Fibroblast of villous mesenchyme (primary cell): ENCODE measurements at regions not wholly inside any gene's neighbourhood (a gene's known extent, or its start where the extent isn't known, plus 50 kb on each side); places are given as distances from the start of the nearest gene placed in this dataset.

Source experiments
- DNase-seq: peaks from one replicate; pipeline ENCODE4 v3.0.0-alpha.2; 2010; ENCODE audit warnings: low read depth
- H3K4me3 ChIP-seq: 2 replicates; pipeline ENCODE4 v1.5.1; 2011; ENCODE audit warnings: low read depth, mild to moderate bottlenecking, low read length
- CTCF ChIP-seq: IDR thresholded peaks from 2 replicates; pipeline ENCODE4 v1.5.1; 2012; ENCODE audit warnings: low read depth, mild to moderate bottlenecking, low read length; ENCODE audit not compliant: insufficient read depth

GRCh38 chr2:121132054-121132761 lies 152.8 kb downstream of the TFCP2L1 start:
- no peak for DNase-seq
- no peak for TF ChIP-seq CTCF
- no peak overlapping the region for H3K4me3 ChIP-seq

GRCh38 chr2:121132762-121133107 lies 152.3 kb downstream of the TFCP2L1 start:
- DNase-seq = no peak
- no peak overlapping the region for H3K4me3 ChIP-seq
- TF ChIP-seq CTCF = no peak

GRCh38 chr2:121133551-121134319 lies 151.3 kb downstream of the TFCP2L1 start:
- H3K4me3 ChIP-seq = no peak overlapping the region
- TF ChIP-seq CTCF = no peak

GRCh38 chr2:121134728-121135127 lies 150.3 kb downstream of the TFCP2L1 start:
- no peak for TF ChIP-seq CTCF
- no peak overlapping the region for H3K4me3 ChIP-seq
- no peak for DNase-seq

More at GRCh38 chr2:121133551-121134319, 151.3 kb downstream of the TFCP2L1 start:
- DNase-seq = no peak

GRCh38 chr2:121135168-121135853 lies 149.7 kb downstream of the TFCP2L1 start:
- no peak for DNase-seq
- H3K4me3 ChIP-seq = no peak overlapping the region
- TF ChIP-seq CTCF = no peak

GRCh38 chr2:121136323-121136722 lies 148.7 kb downstream of the TFCP2L1 start:
- no peak overlapping the region for H3K4me3 ChIP-seq
- no peak for DNase-seq
- TF ChIP-seq CTCF = no peak
